OCI-LY1 (cell line): ENCODE measurements at regions not wholly inside any gene's neighbourhood (a gene's known extent, or its start where the extent isn't known, plus 50 kb on each side); places are given as distances from the start of the nearest gene placed in this dataset.

ENCODE experiments used
- H2AFZ ChIP-seq: fragments of 200-600 bp; sonication (generic), shearing (Covaris generic); 2 replicates; pipeline ENCODE4 v1.6.0; 2014; ENCODE audit warnings: antibody characterized with exemption, mild to moderate bottlenecking, low read length
- H3F3A ChIP-seq: fragments of 200-600 bp; sonication (generic), shearing (Covaris generic); 2 replicates; pipeline ENCODE4 v1.6.0; 2014; ENCODE audit warnings: mild to moderate bottlenecking, antibody characterized with exemption, low read length, moderate library complexity; ENCODE audit not compliant: insufficient read depth
- H3K27ac ChIP-seq: fragments of 200-600 bp; sonication (generic); 2 replicates; pipeline ENCODE4 v1.5.1; 2014; ENCODE audit warnings: low read length, mixed run types, mild to moderate bottlenecking, low read depth; ENCODE audit not compliant: poor library complexity, severe bottlenecking
- H3K27me3 ChIP-seq: fragments of 200-600 bp; sonication (generic); 2 replicates; pipeline ENCODE4 v1.6.0; 2014; ENCODE audit warnings: antibody characterized with exemption, mild to moderate bottlenecking, low read length, moderate library complexity; ENCODE audit not compliant: insufficient read depth
- H3K36me3 ChIP-seq: fragments of 200-600 bp; sonication (generic); 2 replicates; pipeline ENCODE4 v1.6.1; 2014; ENCODE audit warnings: mild to moderate bottlenecking, antibody characterized with exemption, low read length, moderate library complexity, mixed read lengths; ENCODE audit not compliant: insufficient read depth
- H3K4me1 ChIP-seq: fragments of 200-600 bp; sonication (generic); 2 replicates; pipeline ENCODE4 v1.5.1; 2014; ENCODE audit warnings: mild to moderate bottlenecking, low read length, moderate library complexity; ENCODE audit not compliant: insufficient read depth, severe bottlenecking
- H3K4me2 ChIP-seq: fragments of 200-600 bp; sonication (generic), shearing (Covaris generic); 2 replicates; pipeline ENCODE4 v1.6.1; 2014; ENCODE audit warnings: low read length
- H3K4me3 ChIP-seq: fragments of 200-600 bp; sonication (generic); 2 replicates; pipeline ENCODE4 v1.5.1; 2014; ENCODE audit warnings: low read length, low read depth, mild to moderate bottlenecking, mixed read lengths; ENCODE audit not compliant: poor library complexity, severe bottlenecking
- H3K79me2 ChIP-seq: fragments of 200-600 bp; shearing (Covaris generic); 2 replicates; pipeline ENCODE4 v1.6.1; 2016; ENCODE audit warnings: mixed run types, low read length, mixed read lengths; ENCODE audit not compliant: insufficient read depth
- H3K9ac ChIP-seq: fragments of 200-600 bp; sonication (generic), shearing (Covaris generic); 2 replicates; pipeline ENCODE4 v1.6.1; 2014; ENCODE audit warnings: mild to moderate bottlenecking, low read length, mixed read lengths
- H3K9me2 ChIP-seq: fragments of 200-600 bp; sonication (generic), shearing (Covaris generic); 2 replicates; pipeline ENCODE4 v1.6.1; 2014; ENCODE audit warnings: low read depth, mild to moderate bottlenecking, low read length, mixed read lengths
- H3K9me3 ChIP-seq: fragments of 200-600 bp; shearing (Covaris generic); 2 replicates; pipeline ENCODE4 v1.6.1; 2014; ENCODE audit warnings: low read length, mixed read lengths
- H4K20me1 ChIP-seq: fragments of 200-600 bp; sonication (generic), shearing (Covaris generic); 2 replicates; pipeline ENCODE4 v1.6.0; 2016; ENCODE audit warnings: mild to moderate bottlenecking, low read length; ENCODE audit not compliant: insufficient read depth
- EZH2 ChIP-seq: fragments of 200-600 bp; sonication (generic), shearing (Covaris generic); IDR thresholded peaks from 2 replicates; pipeline ENCODE4 v1.8.0; 2017; ENCODE audit warnings: borderline replicate concordance, mixed run types, mild to moderate bottlenecking, antibody characterized with exemption, low read length, moderate library complexity, mixed read lengths
- TF ChIP-seq, protein P1 (sequence below): fragments of 200-600 bp; sonication (generic), shearing (Covaris generic); IDR thresholded peaks from 2 replicates; pipeline ENCODE4 v1.5.1; 2017; ENCODE audit warnings: mild to moderate bottlenecking, antibody characterized with exemption, low read length, moderate library complexity, mixed read lengths

DNA sequence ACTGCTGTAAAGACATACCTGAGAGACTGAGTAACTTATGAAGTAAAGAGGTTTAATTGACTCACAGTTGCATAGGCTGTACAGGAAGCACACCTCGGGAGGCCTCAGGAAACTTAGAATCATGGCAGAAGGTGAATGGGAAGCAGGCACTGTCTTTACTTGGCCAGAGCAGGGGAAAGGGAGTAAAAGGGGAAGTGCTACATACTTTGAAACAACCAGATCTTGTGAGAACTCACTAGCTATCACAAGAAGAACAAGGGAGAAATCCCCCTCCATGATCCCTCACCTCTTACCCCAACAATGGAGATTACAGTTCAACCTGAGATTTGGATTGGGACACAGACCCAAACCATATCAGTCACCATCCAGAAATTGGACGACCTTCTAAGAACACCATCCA lies 1285.8 kb upstream of the CDH9 start:
- Histone ChIP-seq H4K20me1 (no peaks in the 10 kb centered on the region), H3K9me2 (no peaks in the 10 kb centered on the region), H3K4me2 (no peak overlapping the region), H3K36me3 (no peaks in the 10 kb centered on the region), H2AFZ (no peak overlapping the region), H3K9me3 (no peaks in the 10 kb centered on the region), H3K27me3 (no peaks in the 10 kb centered on the region), H3F3A (no peaks in the 10 kb centered on the region), H3K9ac (no peak overlapping the region), H3K4me1 (no peaks in the 10 kb centered on the region), H3K27ac (no peak overlapping the region), H3K79me2 (no peaks in the 10 kb centered on the region), H3K4me3 (no peak overlapping the region)
- TF ChIP-seq, protein P1, sequence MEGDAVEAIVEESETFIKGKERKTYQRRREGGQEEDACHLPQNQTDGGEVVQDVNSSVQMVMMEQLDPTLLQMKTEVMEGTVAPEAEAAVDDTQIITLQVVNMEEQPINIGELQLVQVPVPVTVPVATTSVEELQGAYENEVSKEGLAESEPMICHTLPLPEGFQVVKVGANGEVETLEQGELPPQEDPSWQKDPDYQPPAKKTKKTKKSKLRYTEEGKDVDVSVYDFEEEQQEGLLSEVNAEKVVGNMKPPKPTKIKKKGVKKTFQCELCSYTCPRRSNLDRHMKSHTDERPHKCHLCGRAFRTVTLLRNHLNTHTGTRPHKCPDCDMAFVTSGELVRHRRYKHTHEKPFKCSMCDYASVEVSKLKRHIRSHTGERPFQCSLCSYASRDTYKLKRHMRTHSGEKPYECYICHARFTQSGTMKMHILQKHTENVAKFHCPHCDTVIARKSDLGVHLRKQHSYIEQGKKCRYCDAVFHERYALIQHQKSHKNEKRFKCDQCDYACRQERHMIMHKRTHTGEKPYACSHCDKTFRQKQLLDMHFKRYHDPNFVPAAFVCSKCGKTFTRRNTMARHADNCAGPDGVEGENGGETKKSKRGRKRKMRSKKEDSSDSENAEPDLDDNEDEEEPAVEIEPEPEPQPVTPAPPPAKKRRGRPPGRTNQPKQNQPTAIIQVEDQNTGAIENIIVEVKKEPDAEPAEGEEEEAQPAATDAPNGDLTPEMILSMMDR, result no peak
- no peak for TF ChIP-seq EZH2

DNA sequence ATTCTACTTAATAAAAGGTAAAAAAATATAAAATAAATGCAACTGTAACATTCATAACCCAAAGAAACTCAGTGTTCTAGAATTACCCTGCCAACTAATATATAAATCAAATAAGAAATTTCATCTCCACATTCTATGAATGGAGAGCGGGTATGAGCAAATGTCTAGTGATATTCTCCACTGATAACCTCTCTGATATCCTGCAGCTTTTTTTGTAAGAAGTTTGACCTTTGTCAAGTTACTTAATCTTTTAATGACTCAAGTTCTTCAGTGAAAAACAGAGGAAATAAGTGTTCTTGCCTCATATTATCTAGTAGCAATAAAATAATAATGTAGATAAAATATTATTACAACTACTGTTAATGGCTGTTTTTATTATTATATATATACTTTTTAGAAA lies 1275.6 kb upstream of the CDH9 start:
- H3F3A ChIP-seq, result no peaks in the 10 kb centered on the region
- H3K79me2 ChIP-seq, result no peaks in the 10 kb centered on the region
- no peak overlapping the region for H3K4me3 ChIP-seq
- no peaks in the 10 kb centered on the region for H3K36me3 ChIP-seq
- no peak overlapping the region for H3K4me2 ChIP-seq
- H3K27me3 ChIP-seq, result no peaks in the 10 kb centered on the region
- no peak overlapping the region for H2AFZ ChIP-seq
- H3K9ac ChIP-seq, result no peak overlapping the region
- no peaks in the 10 kb centered on the region for H4K20me1 ChIP-seq
- H3K4me1 ChIP-seq, result no peaks in the 10 kb centered on the region
- H3K9me3 ChIP-seq, result no peaks in the 10 kb centered on the region
- TF ChIP-seq, protein P1, result no peak
- TF ChIP-seq EZH2, result no peak
- H3K27ac ChIP-seq, result no peak overlapping the region
- no peaks in the 10 kb centered on the region; the same call in 1 of the 2 replicates for H3K9me2 ChIP-seq

DNA sequence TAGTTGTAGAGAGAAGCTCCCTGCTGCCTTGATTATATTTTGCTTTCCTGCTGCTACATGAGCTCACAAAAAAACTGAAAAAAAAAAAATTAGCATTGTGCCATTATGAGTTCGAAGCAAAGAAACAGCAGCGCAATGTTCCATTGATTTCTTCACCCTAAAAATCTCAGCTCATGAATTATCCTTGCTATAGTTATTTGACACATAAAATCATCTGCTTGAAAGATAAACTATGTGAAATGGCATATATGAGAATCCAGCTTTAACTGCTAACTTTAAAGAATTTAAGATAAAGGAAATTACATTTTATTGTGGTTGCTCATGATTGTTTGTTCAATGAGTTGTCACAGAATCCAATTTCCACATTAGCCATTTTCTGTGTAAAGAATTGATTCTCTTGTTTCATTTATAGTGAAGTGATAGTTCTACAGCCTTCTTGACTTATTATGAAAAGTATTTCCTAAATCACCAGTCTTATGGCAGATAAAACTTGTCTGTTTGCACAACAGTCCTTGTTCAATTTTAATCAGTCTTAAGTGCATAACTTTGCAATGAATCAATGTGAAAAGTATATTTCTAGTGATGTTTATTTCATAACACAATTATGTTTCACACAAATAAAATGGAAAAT lies 1275.0 kb upstream of the CDH9 start:
- Histone ChIP-seq H3K4me3 (no peak overlapping the region), H3K27ac (no peak overlapping the region), H3K4me1 (no peaks in the 10 kb centered on the region), H3K36me3 (no peaks in the 10 kb centered on the region), H2AFZ (no peak overlapping the region), H3K9me3 (no peaks in the 10 kb centered on the region), H3K4me2 (no peak overlapping the region), H3K9me2 (no peaks in the 10 kb centered on the region; the same call in 1 of the 2 replicates), H3K79me2 (no peaks in the 10 kb centered on the region), H3F3A (no peaks in the 10 kb centered on the region), H4K20me1 (no peaks in the 10 kb centered on the region), H3K27me3 (no peaks in the 10 kb centered on the region), H3K9ac (no peak overlapping the region)
- TF ChIP-seq EZH2, result no peak
- TF ChIP-seq, protein P1, result no peak
